Omental fat pad (tissue), 3 donors: ENCODE measurements at regions not wholly inside any gene's neighbourhood (a gene's known extent, or its start where the extent isn't known, plus 50 kb on each side); places are given as distances from the start of the nearest gene placed in this dataset.
"Not testable (repeated sequence)": the region's sequence is repeated elsewhere in the genome, so short reads cannot be mapped to it uniquely, and the experiment has no call there.

ENCODE experiments used
- ATAC-seq: fragments of 150-250 bp; one replicate; pipeline ENCODE4 v1.9.1; 2016; ENCODE audit warnings: mild to moderate bottlenecking, moderate library complexity; ENCODE audit not compliant: low FRiP score
- DNase-seq: peaks from one replicate; pipeline ENCODE4 v3.0.0-alpha.2; 2019; ENCODE audit warnings: low spot score
- CTCF ChIP-seq, 3 donors: fragments of 450-650 bp; IDR thresholded peaks; one replicate each; pipeline ENCODE4 v1.5.1; 2016 to 2017; ENCODE audit warnings: antibody characterized with exemption in 3 of 3, mild to moderate bottlenecking in 3 of 3, moderate library complexity in 2 of 3

GRCh38 chr2:211187602-211188001 lies 631.2 kb downstream of the CPS1 start:
- ATAC-seq (no peak), DNase-seq (no peak)
- no peak for TF ChIP-seq CTCF (IDR thresholded peaks at IDR 0.05)

- no peak for ATAC-seq
- no peak for DNase-seq
- TF ChIP-seq CTCF (IDR thresholded peaks at IDR 0.05), result no peak
Measured at GRCh38 chr2:211203986-211204385, 647.6 kb downstream of the CPS1 start.

GRCh38 chr2:211204456-211204855 lies 648.1 kb downstream of the CPS1 start:
- TF ChIP-seq CTCF (IDR thresholded peaks at IDR 0.05), result no peak
- DNase-seq, result no peak
- no peak for ATAC-seq

- no peak for ATAC-seq
- TF ChIP-seq CTCF (IDR thresholded peaks at IDR 0.05), result no peak
- DNase-seq, result no peak
Measured at GRCh38 chr2:211204902-211205301, 648.5 kb downstream of the CPS1 start.

GRCh38 chr2:211205358-211205757 lies 649.0 kb downstream of the CPS1 start:
- ATAC-seq, result no peak
- DNase-seq, result no peak
- no peak for TF ChIP-seq CTCF (IDR thresholded peaks at IDR 0.05)

- ATAC-seq (no peak), DNase-seq (no peak)
- TF ChIP-seq CTCF (IDR thresholded peaks at IDR 0.05), result no peak
Measured at GRCh38 chr2:211205836-211206235, 649.4 kb downstream of the CPS1 start.

- no peak for TF ChIP-seq CTCF (IDR thresholded peaks at IDR 0.05)
- ATAC-seq (no peak), DNase-seq (no peak)
Measured at GRCh38 chr2:211216221-211216620, 659.8 kb downstream of the CPS1 start.

GRCh38 chr2:211219548-211219947 lies 663.1 kb downstream of the CPS1 start:
- not testable (repeated sequence) for ATAC-seq

More at GRCh38 chr2:211219548-211219947, 663.1 kb downstream of the CPS1 start:
- DNase-seq, result not testable (repeated sequence)
